Mesothelial cell of epicardium (in vitro differentiated cells): ENCODE measurements at regions not wholly inside any gene's neighbourhood (a gene's known extent, or its start where the extent isn't known, plus 50 kb on each side); places are given as distances from the start of the nearest gene placed in this dataset.
"Not testable (repeated sequence)": the region's sequence is repeated elsewhere in the genome, so short reads cannot be mapped to it uniquely, and the experiment has no call there.

Experiments used
- DNase-seq, 2 experiments: peaks; one replicate each; pipeline ENCODE4 v3.0.0; 2021; ENCODE audit warnings: low spot score in 2 of 2; ENCODE audit not compliant: unreplicated experiment in 2 of 2
- H3K27ac Mint-ChIP-seq: 2 replicates; pipeline ENCODE4 v1.8.0; 2021; ENCODE audit warnings: mixed read lengths
- H3K27me3 Mint-ChIP-seq: 2 replicates; pipeline ENCODE4 v1.8.0; 2021; ENCODE audit warnings: low read depth, mixed read lengths
- H3K36me3 Mint-ChIP-seq: 2 replicates; pipeline ENCODE4 v1.8.0; 2021; ENCODE audit warnings: mixed read lengths
- H3K4me1 Mint-ChIP-seq: 2 replicates; pipeline ENCODE4 v1.8.0; 2021; ENCODE audit warnings: mixed read lengths
- H3K4me3 Mint-ChIP-seq: 2 replicates; pipeline ENCODE4 v1.8.0; 2021; ENCODE audit warnings: mild to moderate bottlenecking, moderate library complexity, mixed read lengths
- H3K9me3 Mint-ChIP-seq: 2 replicates; pipeline ENCODE4 v1.8.0; 2021; ENCODE audit warnings: mixed read lengths
- TF ChIP-seq, protein P1 (sequence below): fragments of 200-600 bp; sonication (generic); IDR thresholded peaks from one replicate; pipeline ENCODE4 v1.5.0; 2021; ENCODE audit warnings: antibody characterized with exemption; ENCODE audit not compliant: unreplicated experiment

GRCh38 chr6:86148586-86148985, 505.9 kb upstream of the SYNCRIP start:
- H3K4me3 Mint-ChIP-seq = no peak overlapping the region
- no peaks in the 10 kb centered on the region for H3K36me3 Mint-ChIP-seq
- peaks cover 12% of the 10 kb centered on the region for H3K9me3 Mint-ChIP-seq
- no peaks in the 10 kb centered on the region for H3K27me3 Mint-ChIP-seq
- peaks cover 1% of the 10 kb centered on the region for H3K4me1 Mint-ChIP-seq
- DNase-seq = no peak
- H3K27ac Mint-ChIP-seq = no peak overlapping the region
- TF ChIP-seq, protein P1, sequence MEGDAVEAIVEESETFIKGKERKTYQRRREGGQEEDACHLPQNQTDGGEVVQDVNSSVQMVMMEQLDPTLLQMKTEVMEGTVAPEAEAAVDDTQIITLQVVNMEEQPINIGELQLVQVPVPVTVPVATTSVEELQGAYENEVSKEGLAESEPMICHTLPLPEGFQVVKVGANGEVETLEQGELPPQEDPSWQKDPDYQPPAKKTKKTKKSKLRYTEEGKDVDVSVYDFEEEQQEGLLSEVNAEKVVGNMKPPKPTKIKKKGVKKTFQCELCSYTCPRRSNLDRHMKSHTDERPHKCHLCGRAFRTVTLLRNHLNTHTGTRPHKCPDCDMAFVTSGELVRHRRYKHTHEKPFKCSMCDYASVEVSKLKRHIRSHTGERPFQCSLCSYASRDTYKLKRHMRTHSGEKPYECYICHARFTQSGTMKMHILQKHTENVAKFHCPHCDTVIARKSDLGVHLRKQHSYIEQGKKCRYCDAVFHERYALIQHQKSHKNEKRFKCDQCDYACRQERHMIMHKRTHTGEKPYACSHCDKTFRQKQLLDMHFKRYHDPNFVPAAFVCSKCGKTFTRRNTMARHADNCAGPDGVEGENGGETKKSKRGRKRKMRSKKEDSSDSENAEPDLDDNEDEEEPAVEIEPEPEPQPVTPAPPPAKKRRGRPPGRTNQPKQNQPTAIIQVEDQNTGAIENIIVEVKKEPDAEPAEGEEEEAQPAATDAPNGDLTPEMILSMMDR = no peak

GRCh38 chr6:86147859-86148258, 505.2 kb upstream of the SYNCRIP start:
- H3K4me1 Mint-ChIP-seq = no peaks in the 10 kb centered on the region
- H3K27ac Mint-ChIP-seq = no peak overlapping the region
- H3K9me3 Mint-ChIP-seq = peaks cover 18% of the 10 kb centered on the region
- no peaks in the 10 kb centered on the region for H3K27me3 Mint-ChIP-seq
- no peak for DNase-seq
- no peaks in the 10 kb centered on the region for H3K36me3 Mint-ChIP-seq
- H3K4me3 Mint-ChIP-seq = no peak overlapping the region
- TF ChIP-seq, protein P1 = no peak

DNA sequence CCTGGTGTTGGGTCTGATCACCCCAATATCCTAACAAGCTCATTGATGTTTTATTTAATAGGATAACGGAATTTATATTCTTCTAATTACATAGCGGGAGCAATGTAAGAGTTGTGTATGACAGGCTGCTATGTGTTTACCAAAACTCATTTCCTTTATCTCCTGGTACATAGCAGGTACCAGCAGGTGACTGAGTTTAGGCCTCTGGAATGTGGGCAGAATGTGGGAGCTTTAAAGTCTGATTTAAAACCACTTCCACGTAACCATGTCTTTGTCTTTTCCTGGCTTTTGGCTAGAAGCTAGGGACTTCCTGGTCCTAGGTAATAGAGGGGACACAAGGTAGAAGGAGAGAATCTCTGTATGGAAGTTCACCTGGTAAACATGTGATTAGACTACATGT, 504.6 kb upstream of the SYNCRIP start:
- TF ChIP-seq, protein P1 = no peak
- Mint-ChIP-seq H3K36me3 (no peaks in the 10 kb centered on the region), H3K27ac (no peak overlapping the region), H3K4me1 (no peaks in the 10 kb centered on the region), H3K9me3 (peaks cover 24% of the 10 kb centered on the region), H3K4me3 (no peak overlapping the region), H3K27me3 (no peaks in the 10 kb centered on the region)
- DNase-seq = no peak

- not testable (repeated sequence) for DNase-seq, H3K4me1 Mint-ChIP-seq, H3K36me3 Mint-ChIP-seq, H3K27me3 Mint-ChIP-seq, H3K27ac Mint-ChIP-seq, H3K4me3 Mint-ChIP-seq
- peaks cover 25% of the 10 kb centered on the region for H3K9me3 Mint-ChIP-seq
Observed at GRCh38 chr6:86146751-86147150, 504.1 kb upstream of the SYNCRIP start.

GRCh38 chr6:86142326-86142725, 499.6 kb upstream of the SYNCRIP start:
- Mint-ChIP-seq H3K36me3 (no peaks in the 10 kb centered on the region), H3K27ac (no peak overlapping the region), H3K9me3 (peaks cover 47% of the 10 kb centered on the region), H3K4me1 (no peaks in the 10 kb centered on the region), H3K27me3 (no peaks in the 10 kb centered on the region), H3K4me3 (no peak overlapping the region)
- DNase-seq = no peak
- TF ChIP-seq, protein P1 = no peak

DNA sequence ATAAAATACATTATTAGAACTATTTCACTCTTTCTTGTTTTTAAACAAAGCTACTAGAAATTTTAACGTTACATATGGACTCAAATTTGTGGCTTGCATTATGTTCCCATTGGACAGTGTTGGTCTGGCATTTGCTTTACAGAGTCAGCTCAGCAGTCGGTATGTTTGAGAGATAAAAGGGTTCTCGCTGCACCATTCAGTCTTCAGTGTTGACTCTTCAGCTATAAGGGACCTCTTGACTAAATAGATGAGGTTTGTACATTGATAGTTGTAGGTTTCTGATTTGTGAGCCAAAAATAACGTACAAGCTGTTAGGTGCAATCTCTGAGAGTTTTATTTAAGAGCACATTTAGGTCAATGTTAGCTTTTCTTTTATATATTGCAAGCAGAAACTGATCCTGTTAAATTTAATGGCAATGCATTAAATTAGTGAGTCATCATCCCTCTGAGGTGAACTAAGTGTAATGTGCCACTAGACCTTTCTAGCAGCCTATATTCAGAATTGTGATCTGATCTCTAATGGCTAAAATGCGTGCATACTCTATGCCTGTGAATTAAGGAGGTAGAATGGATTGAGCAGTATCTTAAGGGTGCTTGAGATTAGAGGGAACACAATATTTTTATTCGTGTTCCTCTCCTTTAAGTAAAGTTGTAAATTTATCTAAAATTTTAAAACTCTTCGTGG, 485.6 kb upstream of the SYNCRIP start:
- Mint-ChIP-seq H3K36me3 (no peaks in the 10 kb centered on the region), H3K4me3 (no peak overlapping the region), H3K27me3 (no peaks in the 10 kb centered on the region), H3K4me1 (no peaks in the 10 kb centered on the region), H3K27ac (no peak overlapping the region), H3K9me3 (peaks cover 25% of the 10 kb centered on the region)
- DNase-seq = no peak
- TF ChIP-seq, protein P1 = no peak
